Sciatic nerve (tissue), 2 donors: ENCODE measurements at regions not wholly inside any gene's neighbourhood (a gene's known extent, or its start where the extent isn't known, plus 50 kb on each side); places are given as distances from the start of the nearest gene placed in this dataset.
A peak's percentile ranks its signal among the peaks of the same experiment; 100 is the strongest.

Experiments used
- ATAC-seq: fragments of 200-7000 bp; cut with Tn5 transposase; one replicate; pipeline ENCODE4 v1.9.1; 2020; ENCODE audit warnings: mild to moderate bottlenecking, moderate library complexity
- DNase-seq: peaks from one replicate; pipeline ENCODE4 v3.0.0-alpha.2; 2020; ENCODE audit warnings: low spot score
- intact Hi-C: fragments of 100-400 bp; cut with DNase I; formaldehyde crosslinking; loops from one replicate; pipeline ENCODE4 v1.14.2; 2022
- donor health status: DM: no; HTN: no; CAD: no.
- donor health status: DM: no; HTN: no; CAD: no.

DNA sequence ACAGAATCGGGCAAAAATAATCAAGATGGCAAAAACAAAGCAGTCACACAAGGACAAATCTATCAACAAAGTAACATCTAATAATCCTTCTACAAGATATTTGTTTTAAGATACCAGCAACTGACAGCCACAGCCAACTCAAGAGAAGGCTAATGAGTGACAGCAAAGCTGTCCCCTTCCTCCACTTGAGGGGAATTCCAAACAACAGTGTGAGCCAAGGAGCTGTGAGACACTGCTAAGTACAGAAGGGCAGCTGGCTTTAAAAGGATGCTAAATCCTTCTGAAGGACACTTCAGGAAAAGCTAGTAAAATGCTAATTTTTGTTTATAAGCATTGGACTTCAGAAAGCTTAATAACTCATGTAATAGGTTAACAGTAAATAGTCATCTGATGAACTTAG, 120.3 kb upstream of the GOLGA8J start:
- no peak for DNase-seq
- no peak for ATAC-seq
- intact Hi-C loops, result no loop called here

DNA sequence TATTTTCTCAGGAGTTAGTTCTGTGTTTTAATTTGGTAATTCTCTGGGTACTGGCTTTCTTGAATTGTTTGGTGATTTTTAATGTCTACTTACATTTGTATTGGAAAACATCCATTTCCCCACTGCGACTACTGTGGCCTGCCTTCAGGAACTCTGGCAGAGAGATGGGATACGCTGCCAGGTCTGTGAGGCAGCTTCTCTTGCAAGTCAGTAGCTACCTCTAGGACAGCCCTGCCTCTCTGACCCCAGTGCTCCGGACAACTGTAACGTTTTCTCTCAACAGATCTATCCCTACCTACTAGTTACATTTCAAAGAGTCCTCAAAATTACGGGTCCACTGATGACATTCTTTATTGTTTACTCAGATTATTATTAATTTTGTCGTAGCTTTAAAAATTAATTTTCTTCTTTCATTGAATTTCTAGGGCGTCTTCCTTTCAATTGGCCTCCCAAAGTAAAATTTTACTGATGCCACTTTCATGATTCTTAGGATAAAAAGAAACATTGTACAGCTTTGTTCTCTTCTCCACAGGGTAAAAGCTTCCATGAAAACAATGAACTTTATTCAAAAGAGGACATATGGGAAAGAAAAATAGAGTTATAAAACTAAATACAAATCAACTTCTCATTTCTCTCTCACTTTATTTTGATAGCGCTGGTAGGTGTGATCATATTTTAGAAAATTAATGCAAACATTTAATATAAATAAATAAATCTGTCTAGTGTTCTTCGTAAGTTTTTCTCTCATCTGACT, 123.2 kb upstream of the GOLGA8J start:
- no peak for ATAC-seq
- DNase-seq, result no peak
- intact Hi-C loops, result no loop called here

DNA sequence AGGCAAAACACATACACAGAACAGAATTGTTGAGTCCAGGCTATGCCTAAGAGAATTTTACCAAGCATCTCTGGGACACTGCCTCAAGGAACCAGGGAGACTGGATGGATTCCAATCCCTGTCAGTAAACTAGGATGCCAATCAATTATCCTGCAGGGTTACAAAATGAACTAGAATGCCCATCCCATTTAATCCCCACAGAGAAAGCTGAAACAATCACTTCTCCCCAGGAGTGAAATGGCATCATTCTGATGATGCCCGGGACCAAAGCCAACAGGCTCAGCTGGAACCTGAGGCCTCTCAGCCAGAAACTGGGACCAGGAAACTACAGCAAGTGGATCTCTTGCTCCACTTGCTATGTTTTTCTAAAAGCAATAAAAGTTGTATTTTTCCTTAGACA, 130.0 kb upstream of the TJP1 start:
- ATAC-seq, result no peak
- DNase-seq, result no peak
- intact Hi-C loops, result no loop called here

DNA sequence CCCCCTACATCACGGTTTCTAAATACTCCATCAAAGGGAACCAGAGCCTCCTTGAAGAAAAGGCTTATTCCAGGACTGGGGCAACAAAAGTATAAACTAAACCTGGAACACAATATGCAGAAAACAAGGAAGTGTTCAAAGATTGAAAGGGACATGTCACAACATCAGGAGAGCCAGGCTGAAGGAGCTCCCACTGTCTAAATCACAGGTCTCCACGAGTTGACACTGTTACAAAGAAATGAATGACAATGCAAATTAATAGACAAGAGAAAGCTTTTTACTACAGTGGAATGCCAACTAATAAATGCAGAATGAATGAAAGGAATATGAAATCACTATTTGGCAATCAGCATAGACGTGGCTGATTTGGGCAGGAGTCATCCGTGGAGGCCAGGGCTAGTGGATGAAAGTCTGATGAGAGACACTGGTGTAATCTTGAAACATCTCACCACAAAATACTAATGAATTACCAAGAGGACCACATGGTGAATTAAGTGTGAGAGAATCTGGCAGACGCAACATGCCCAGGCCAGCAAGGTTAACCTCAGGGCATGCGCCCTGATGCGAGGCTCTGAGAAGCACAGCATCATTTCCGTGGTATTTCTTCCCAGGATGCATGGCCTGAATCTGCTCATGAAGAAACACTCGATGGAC, 123.8 kb upstream of the TJP1 start:
- ATAC-seq, result no peak
- intact Hi-C loops, result no loop called here

DNA sequence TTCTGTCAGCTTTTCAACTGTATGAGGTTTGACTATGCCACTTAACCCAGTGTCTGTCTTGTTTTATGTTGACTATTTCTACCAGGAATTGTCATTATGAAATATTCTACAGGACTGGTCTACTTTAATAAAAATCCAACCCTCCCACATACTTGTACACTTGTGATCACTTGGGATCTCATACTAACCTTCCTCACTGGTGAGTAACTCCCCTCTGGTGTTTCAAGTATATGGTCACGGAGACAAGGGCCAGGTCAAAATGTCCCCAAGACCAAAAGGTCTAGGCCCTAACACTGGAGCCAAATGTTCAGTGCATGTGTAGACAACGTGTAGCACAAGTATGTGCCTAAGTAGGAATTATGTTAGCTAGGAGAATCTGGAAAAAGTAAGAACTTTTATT, 122.7 kb upstream of the TJP1 start:
- ATAC-seq (no peak), DNase-seq (no peak)
- intact Hi-C loops, result no loop called here

More for the DNA sequence above, 123.8 kb upstream of the TJP1 start:
- DNase-seq, result no peak

GRCh38 chr15:29942548-29942947, 120.3 kb upstream of the TJP1 start:
- no peak for DNase-seq
- intact Hi-C loops, result no loop called here
- ATAC-seq, result no peak

GRCh38 chr15:29942143-29942542, 119.9 kb upstream of the TJP1 start:
- no peak for DNase-seq
- intact Hi-C loops, result no loop called here

GRCh38 chr15:29939404-29939803, 117.1 kb upstream of the TJP1 start:
- no peak for DNase-seq
- intact Hi-C loops, result no loop called here
- ATAC-seq, result no peak

More at GRCh38 chr15:29942143-29942542, 119.9 kb upstream of the TJP1 start:
- peak; percentile 43 for ATAC-seq

GRCh38 chr15:29938361-29939335, 116.4 kb upstream of the TJP1 start:
- intact Hi-C loops, result no loop called here
- DNase-seq (no peak), ATAC-seq (no peak)

- intact Hi-C loops, result no loop called here
- ATAC-seq, result no peak
Observed at GRCh38 chr15:29937956-29938355, 115.7 kb upstream of the TJP1 start.

DNA sequence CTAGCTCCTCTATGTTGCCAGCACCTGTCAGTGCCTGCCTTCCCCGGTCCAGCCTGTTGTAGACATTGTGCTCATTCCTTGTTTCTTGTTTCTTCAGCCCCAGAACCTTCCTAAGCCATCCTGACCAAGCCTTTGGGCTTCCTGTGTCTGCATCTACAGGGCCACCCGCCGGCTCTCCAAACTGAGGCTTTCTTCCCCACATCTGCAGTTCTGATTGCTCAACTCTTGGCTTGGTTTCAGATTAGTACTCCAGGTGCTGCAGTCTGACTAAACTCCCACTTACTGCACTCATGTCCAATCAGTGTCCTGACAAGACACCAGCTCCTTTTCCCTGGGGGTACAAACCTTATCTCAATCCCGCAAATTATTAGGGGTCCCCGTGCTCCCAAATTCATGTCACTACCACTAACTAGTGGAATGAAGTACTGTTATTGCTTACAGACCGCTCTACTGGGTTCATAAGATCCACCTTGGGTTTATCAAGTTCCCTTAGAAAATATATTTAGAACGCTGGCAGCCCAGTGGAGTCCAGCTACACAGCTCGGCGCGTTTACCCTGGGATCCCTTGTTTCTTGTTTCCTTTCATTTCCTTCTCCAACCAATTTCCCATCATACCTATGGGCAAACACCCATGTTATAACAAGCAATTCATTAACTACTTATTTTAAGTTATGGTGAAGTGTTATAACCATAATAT, 114.2 kb upstream of the TJP1 start:
- DNase-seq (no peak), ATAC-seq (peak; percentile 50)
- intact Hi-C loops, result no loop called here

More at GRCh38 chr15:29937956-29938355, 115.7 kb upstream of the TJP1 start:
- no peak for DNase-seq

- no peak for DNase-seq
- intact Hi-C loops, result no loop called here
- ATAC-seq, result peak; percentile 54
Observed at GRCh38 chr15:29935296-29936004, 113.2 kb upstream of the TJP1 start.

- intact Hi-C loops, result no loop called here
- ATAC-seq (no peak), DNase-seq (no peak)
Observed at GRCh38 chr15:29934251-29934650, 112.0 kb upstream of the TJP1 start.

DNA sequence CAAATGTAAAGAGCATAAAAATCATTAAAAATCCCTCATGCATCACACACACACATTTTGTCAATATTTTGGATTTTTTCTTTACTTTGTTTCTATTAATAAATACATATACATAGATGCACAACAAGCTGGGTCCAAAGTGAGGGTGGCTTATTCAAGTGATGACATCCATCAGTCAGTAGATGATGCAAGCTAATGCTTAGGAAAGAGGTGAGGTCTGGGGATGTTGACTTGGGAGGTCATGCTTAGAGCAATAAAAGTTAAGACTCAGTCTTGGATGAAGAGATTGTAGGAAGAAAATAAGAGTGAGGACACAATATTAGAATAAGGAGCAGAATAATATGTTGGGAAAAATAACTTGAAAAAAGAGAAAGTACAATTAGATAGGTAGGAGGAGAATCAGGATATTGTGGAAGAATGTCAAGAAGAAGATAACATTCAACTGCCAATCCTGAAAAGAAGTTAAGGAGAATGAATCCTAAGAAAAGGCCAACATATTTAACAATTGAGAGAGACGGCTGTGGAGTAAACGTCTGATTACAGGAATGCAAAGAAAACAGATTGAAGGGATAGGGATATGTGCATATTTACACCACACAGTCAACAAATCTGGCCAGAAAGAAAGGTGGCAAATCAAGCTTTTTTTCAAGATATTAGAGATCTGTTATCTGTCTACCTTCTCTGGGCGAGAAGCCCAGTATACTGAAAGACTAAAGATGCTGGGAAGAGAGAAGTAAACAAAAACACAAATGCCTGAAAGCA, 111.0 kb upstream of the TJP1 start:
- ATAC-seq (no peak), DNase-seq (no peak)
- intact Hi-C loops, result no loop called here

DNA sequence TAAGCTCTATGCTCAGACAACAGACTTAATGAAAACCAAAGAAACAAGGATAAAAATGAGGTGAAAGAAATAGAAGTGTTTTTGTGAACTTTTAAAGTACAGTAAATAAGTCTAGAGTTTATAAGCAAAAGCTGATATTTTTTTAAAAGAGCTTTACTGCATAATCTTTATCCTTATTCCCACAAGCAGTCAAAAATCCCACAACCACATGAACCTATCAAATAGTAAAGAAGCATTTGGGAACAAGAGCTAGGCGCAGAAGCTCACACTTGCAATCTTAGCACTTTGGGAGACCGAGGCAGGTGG, 103.8 kb upstream of the TJP1 start:
- no peak for ATAC-seq
- no peak for DNase-seq

GRCh38 chr15:29925227-29926082, 103.2 kb upstream of the TJP1 start:
- ATAC-seq, result peak; percentile 88
- intact Hi-C loops, result no loop called here
- DNase-seq, result peak; percentile 82

More for the DNA sequence above, 103.8 kb upstream of the TJP1 start:
- intact Hi-C loops, result no loop called here

DNA sequence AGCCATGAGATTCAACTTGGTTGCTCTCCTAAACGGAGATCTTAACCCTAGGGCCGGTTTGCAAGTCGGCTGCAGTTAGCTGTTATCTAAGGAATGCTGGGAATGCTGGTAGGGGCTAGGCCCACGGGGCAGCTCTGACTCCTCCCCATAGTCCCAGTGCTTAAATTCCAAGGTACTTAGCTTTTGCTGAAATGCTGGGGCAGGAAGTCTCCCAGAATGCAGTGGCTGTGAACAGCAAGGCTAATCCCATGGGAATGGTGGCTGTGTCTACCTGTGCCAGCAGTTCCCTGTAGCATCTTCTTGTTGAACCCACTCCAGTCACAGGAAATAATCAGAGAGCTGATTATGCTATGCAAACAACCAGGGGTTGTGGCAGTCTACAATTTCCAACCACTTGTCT, 102.5 kb upstream of the TJP1 start:
- no peak for DNase-seq
- peak; percentile 40 for ATAC-seq
- intact Hi-C loops, result no loop called here
